ENCODE measurements at regions not wholly inside any gene's neighbourhood (a gene's known extent, or its start where the extent isn't known, plus 50 kb on each side); places are given as distances from the start of the nearest gene placed in this dataset.

DNA sequence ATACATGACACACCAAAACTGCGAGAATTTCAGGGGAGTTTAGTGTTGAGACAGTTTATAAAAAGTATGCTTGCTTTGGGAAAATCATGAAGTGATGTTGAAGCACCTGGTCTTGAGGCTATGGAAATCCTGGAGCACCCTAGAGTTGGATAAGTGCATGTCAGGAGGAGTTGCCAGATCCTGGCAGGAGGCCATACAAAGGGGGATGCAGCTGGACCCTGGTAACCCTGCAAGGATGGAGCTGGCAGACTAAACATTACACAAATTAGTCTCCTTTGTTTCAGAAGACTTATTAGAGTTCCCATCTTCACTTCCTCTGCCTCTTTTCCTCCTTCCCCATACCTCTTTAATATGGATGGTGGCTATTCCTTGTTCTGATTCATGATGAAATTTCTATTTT, 907.0 kb downstream of the BCL11B start:
- H3K9me3 ChIP-seq (ENCODE audit: low read length), result no peaks in the 10 kb centered on the region
- TF ChIP-seq, protein P1, sequence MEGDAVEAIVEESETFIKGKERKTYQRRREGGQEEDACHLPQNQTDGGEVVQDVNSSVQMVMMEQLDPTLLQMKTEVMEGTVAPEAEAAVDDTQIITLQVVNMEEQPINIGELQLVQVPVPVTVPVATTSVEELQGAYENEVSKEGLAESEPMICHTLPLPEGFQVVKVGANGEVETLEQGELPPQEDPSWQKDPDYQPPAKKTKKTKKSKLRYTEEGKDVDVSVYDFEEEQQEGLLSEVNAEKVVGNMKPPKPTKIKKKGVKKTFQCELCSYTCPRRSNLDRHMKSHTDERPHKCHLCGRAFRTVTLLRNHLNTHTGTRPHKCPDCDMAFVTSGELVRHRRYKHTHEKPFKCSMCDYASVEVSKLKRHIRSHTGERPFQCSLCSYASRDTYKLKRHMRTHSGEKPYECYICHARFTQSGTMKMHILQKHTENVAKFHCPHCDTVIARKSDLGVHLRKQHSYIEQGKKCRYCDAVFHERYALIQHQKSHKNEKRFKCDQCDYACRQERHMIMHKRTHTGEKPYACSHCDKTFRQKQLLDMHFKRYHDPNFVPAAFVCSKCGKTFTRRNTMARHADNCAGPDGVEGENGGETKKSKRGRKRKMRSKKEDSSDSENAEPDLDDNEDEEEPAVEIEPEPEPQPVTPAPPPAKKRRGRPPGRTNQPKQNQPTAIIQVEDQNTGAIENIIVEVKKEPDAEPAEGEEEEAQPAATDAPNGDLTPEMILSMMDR (IDR thresholded peaks at IDR 0.05; ENCODE audit: poor library complexity, severe bottlenecking), result no peak
- no peak for TF ChIP-seq TAF1 (IDR thresholded peaks at IDR 0.05; ENCODE audit: low read depth)
- TF ChIP-seq SMC3 (conservative IDR thresholded peaks at IDR 0.05; ENCODE audit: poor library complexity), result no peak
- no peak for TF ChIP-seq EP300 (conservative IDR thresholded peaks at IDR 0.05; ENCODE audit: poor library complexity, severe bottlenecking)
- TF ChIP-seq, protein P2, sequence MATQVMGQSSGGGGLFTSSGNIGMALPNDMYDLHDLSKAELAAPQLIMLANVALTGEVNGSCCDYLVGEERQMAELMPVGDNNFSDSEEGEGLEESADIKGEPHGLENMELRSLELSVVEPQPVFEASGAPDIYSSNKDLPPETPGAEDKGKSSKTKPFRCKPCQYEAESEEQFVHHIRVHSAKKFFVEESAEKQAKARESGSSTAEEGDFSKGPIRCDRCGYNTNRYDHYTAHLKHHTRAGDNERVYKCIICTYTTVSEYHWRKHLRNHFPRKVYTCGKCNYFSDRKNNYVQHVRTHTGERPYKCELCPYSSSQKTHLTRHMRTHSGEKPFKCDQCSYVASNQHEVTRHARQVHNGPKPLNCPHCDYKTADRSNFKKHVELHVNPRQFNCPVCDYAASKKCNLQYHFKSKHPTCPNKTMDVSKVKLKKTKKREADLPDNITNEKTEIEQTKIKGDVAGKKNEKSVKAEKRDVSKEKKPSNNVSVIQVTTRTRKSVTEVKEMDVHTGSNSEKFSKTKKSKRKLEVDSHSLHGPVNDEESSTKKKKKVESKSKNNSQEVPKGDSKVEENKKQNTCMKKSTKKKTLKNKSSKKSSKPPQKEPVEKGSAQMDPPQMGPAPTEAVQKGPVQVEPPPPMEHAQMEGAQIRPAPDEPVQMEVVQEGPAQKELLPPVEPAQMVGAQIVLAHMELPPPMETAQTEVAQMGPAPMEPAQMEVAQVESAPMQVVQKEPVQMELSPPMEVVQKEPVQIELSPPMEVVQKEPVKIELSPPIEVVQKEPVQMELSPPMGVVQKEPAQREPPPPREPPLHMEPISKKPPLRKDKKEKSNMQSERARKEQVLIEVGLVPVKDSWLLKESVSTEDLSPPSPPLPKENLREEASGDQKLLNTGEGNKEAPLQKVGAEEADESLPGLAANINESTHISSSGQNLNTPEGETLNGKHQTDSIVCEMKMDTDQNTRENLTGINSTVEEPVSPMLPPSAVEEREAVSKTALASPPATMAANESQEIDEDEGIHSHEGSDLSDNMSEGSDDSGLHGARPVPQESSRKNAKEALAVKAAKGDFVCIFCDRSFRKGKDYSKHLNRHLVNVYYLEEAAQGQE (IDR thresholded peaks at IDR 0.05; ENCODE audit: borderline replicate concordance), result no peak
- TF ChIP-seq POLR2AphosphoS5 (IDR thresholded peaks at IDR 0.05), result no peak
- no peak for TF ChIP-seq EZH2 (IDR thresholded peaks at IDR 0.05; ENCODE audit: borderline replicate concordance, insufficient read depth, low read length, poor library complexity, severe bottlenecking)
- no peak for TF ChIP-seq RAD21 (conservative IDR thresholded peaks at IDR 0.05)
- TF ChIP-seq MXI1 (conservative IDR thresholded peaks at IDR 0.05; ENCODE audit: poor library complexity, severe bottlenecking), result no peak
- H3K4me2 ChIP-seq (ENCODE audit: low read length), result no peak overlapping the region
- no peak overlapping the region for H3K27ac ChIP-seq (ENCODE audit: low read length)
- H3K4me3 ChIP-seq (ENCODE audit: low read length), result no peak overlapping the region
- H3K36me3 ChIP-seq (ENCODE audit: insufficient read depth, low read length), result no peaks in the 10 kb centered on the region
- no peaks in the 10 kb centered on the region for H3K79me2 ChIP-seq (replicated peaks; ENCODE audit: insufficient read depth, low read length)
- no peak overlapping the region for H3K9ac ChIP-seq (ENCODE audit: low read length)
- no peaks in the 10 kb centered on the region for H3F3A ChIP-seq (ENCODE audit: insufficient read depth, low read length, poor library complexity, severe bottlenecking)
- H3K9me2 ChIP-seq (ENCODE audit: insufficient read depth, low read length), result no peaks in the 10 kb centered on the region
- H2AFZ ChIP-seq (ENCODE audit: low read depth, low read length), result no peak overlapping the region
- no peaks in the 10 kb centered on the region for H4K20me1 ChIP-seq (ENCODE audit: insufficient read depth)
- H3K27me3 ChIP-seq (ENCODE audit: insufficient read depth, low read depth, low read length), result no peaks in the 10 kb centered on the region

DNA sequence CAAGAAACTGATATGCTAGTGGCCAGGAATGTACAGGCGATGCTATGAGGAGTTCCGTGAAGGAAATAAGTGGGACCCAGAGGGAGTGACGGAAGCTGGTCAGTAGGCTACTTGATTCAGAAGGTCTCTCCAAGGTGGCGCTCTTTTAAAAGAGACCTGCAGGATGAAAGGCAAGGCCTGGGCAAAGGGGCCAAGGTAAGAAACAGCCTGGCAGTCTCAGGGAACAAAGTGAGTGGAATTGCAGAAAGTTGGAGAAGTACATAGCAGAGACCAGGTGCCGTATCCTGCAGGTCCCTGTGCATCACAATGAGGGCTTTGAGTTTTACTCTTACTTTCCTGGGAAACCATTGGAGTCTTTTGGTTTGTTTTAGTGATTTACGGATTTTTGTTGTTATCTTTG, 905.6 kb downstream of the BCL11B start:
- Histone ChIP-seq H4K20me1 (ENCODE audit: insufficient read depth) (no peaks in the 10 kb centered on the region), H3K9me3 (ENCODE audit: low read length) (no peaks in the 10 kb centered on the region), H3F3A (ENCODE audit: insufficient read depth, low read length, poor library complexity, severe bottlenecking) (no peaks in the 10 kb centered on the region), H3K4me3 (ENCODE audit: low read length) (no peak overlapping the region), H3K27me3 (ENCODE audit: insufficient read depth, low read depth, low read length) (no peaks in the 10 kb centered on the region), H3K27ac (ENCODE audit: low read length) (no peak overlapping the region), H3K9me2 (ENCODE audit: insufficient read depth, low read length) (no peaks in the 10 kb centered on the region), H3K9ac (ENCODE audit: low read length) (no peak overlapping the region), H3K36me3 (ENCODE audit: insufficient read depth, low read length) (no peaks in the 10 kb centered on the region), H3K79me2 (replicated peaks; ENCODE audit: insufficient read depth, low read length) (no peaks in the 10 kb centered on the region), H3K4me2 (ENCODE audit: low read length) (no peak overlapping the region), H2AFZ (ENCODE audit: low read depth, low read length) (no peak overlapping the region)
- no peak for TF ChIP-seq EZH2 (IDR thresholded peaks at IDR 0.05; ENCODE audit: borderline replicate concordance, insufficient read depth, low read length, poor library complexity, severe bottlenecking)
- no peak for TF ChIP-seq POLR2AphosphoS5 (IDR thresholded peaks at IDR 0.05)
- TF ChIP-seq, protein P2 (IDR thresholded peaks at IDR 0.05; ENCODE audit: borderline replicate concordance), result no peak
- TF ChIP-seq, protein P1 (IDR thresholded peaks at IDR 0.05; ENCODE audit: poor library complexity, severe bottlenecking), result no peak
- no peak for TF ChIP-seq MXI1 (conservative IDR thresholded peaks at IDR 0.05; ENCODE audit: poor library complexity, severe bottlenecking)
- TF ChIP-seq SMC3 (conservative IDR thresholded peaks at IDR 0.05; ENCODE audit: poor library complexity), result no peak
- no peak for TF ChIP-seq RAD21 (conservative IDR thresholded peaks at IDR 0.05)
- TF ChIP-seq EP300 (conservative IDR thresholded peaks at IDR 0.05; ENCODE audit: poor library complexity, severe bottlenecking), result no peak
- no peak for TF ChIP-seq TAF1 (IDR thresholded peaks at IDR 0.05; ENCODE audit: low read depth)

Measured in neural cell (in vitro differentiated cells).